K562 (cell line): ENCODE measurements at regions not wholly inside any gene's neighbourhood (a gene's known extent, or its start where the extent isn't known, plus 50 kb on each side); places are given as distances from the start of the nearest gene placed in this dataset.

Experiments used
- FOXA1 ChIP-seq: fragments of 450-650 bp; IDR thresholded peaks from 2 replicates; pipeline ENCODE4 v1.6.1; 2016; ENCODE audit warnings: mild to moderate bottlenecking, borderline replicate concordance
- MAFK ChIP-seq: IDR thresholded peaks from 2 replicates; pipeline ENCODE4 v1.6.1; 2011; ENCODE audit warnings: low read length, improper control_type of control experiment
- POLR2A ChIP-seq: fragments of 450-650 bp; conservative IDR thresholded peaks from 2 replicates; pipeline ENCODE4 v1.6.1; 2016
- POLR2AphosphoS5 ChIP-seq: IDR thresholded peaks from 2 replicates; pipeline ENCODE4 v1.6.1; 2011; ENCODE audit warnings: mild to moderate bottlenecking, low read depth, low read length, moderate library complexity; ENCODE audit not compliant: control insufficient read depth, insufficient read depth
- RCOR1 ChIP-seq, 2 experiments: IDR thresholded peaks; 2 replicates each; pipeline ENCODE4 v1.6.1; 2012; ENCODE audit warnings: low read depth in 2 of 2, low read length in 2 of 2, borderline replicate concordance in 1 of 2, improper control_type of control experiment in 1 of 2
- SMARCA4 ChIP-seq: fragments of 450-650 bp; IDR thresholded peaks from 2 replicates; pipeline ENCODE4 v1.6.1; 2016
- TAF7 ChIP-seq: fragments of 450-650 bp; IDR thresholded peaks from 2 replicates; pipeline ENCODE4 v1.6.1; 2016; ENCODE audit warnings: missing genetic modification characterization, missing compliant biosample characterization
- TAF9B ChIP-seq: fragments of 450-650 bp; IDR thresholded peaks from 2 replicates; pipeline ENCODE4 v1.6.1; 2018; ENCODE audit warnings: mild to moderate bottlenecking; ENCODE audit not compliant: partially characterized antibody
- ZFP30 ChIP-seq: fragments of 250-450 bp; sonication (Bioruptor Pico); IDR thresholded peaks from 2 replicates; pipeline ENCODE4 v1.8.0; 2022; ENCODE audit warnings: moderate library complexity, mild to moderate bottlenecking, inconsistent platforms, borderline replicate concordance
- ZNF12 ChIP-seq: sonication (generic); formaldehyde crosslinking; IDR thresholded peaks from 2 replicates; pipeline ENCODE4 v1.4.0; 2020; ENCODE audit warnings: mild to moderate bottlenecking, missing genetic modification reagents
- ZNF232 ChIP-seq: sonication (generic); formaldehyde crosslinking; IDR thresholded peaks from 2 replicates; pipeline ENCODE4 v1.8.0; 2022; ENCODE audit warnings: mild to moderate bottlenecking, missing genetic modification reagents
- ZNF274 ChIP-seq: IDR thresholded peaks from 2 replicates; pipeline ENCODE4 v1.6.1; 2011; ENCODE audit warnings: low read depth, mild to moderate bottlenecking, low read length, moderate library complexity, borderline replicate concordance
- TF ChIP-seq, protein P1 (sequence below), 3 experiments: fragments of 200-800 bp in 1 of 3; fragments of 250-450 bp in 1 of 3; fragments of 450-650 bp in 1 of 3; sonication (Bioruptor Pico) in 1 of 3; sonication (Bioruptor generic) in 1 of 3; formaldehyde crosslinking in 1 of 3; IDR thresholded peaks; 2 replicates each; pipeline versions ENCODE4 v1.6.1 to v1.8.0; 2016 to 2022; ENCODE audit warnings: mild to moderate bottlenecking in 2 of 3, missing genetic modification characterization in 2 of 3, missing compliant biosample characterization in 1 of 3, moderate library complexity in 1 of 3
- TF ChIP-seq, protein P2 (sequence below), 3 experiments: IDR thresholded peaks in 2 of 3; conservative IDR thresholded peaks in 1 of 3; 2 replicates each; pipeline ENCODE4 v1.5.1; 2011 to 2012; ENCODE audit warnings: low read length in 3 of 3, mild to moderate bottlenecking in 3 of 3, control low read depth in 2 of 3, improper control_type of control experiment in 1 of 3, inconsistent platforms in 1 of 3, low read depth in 1 of 3, mixed read lengths in 1 of 3, moderate library complexity in 1 of 3; ENCODE audit not compliant: insufficient read depth in 2 of 3

DNA sequence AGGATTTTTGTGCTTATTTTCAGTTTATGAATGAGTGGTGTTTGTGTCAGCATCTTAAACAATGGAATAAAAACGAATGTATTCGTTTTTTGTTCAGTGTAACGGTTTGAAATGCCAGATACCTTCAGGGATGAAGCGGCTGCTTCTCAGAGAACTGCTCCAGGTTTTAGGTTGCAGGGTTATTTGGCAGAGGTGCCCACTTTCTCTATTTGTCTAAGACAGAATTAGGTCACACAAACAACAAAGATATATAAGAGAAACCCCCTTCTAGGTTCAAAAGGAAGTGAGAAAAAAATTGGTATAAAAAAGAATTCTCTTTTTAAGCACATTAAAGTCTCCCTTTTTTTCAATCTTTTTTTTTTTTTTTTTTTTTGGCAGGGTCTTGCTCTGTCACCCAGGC, 98.9 kb downstream of the MFAP3L start:
- TF ChIP-seq POLR2A: no peak
- no peak for TF ChIP-seq TAF7
- TF ChIP-seq RCOR1 (IDR thresholded peaks at IDR 0.05; ENCODE audit: borderline replicate concordance in 1 of 2, low read depth in 2 of 2, low read length in 2 of 2): no peak
- no peak for TF ChIP-seq FOXA1
- TF ChIP-seq, protein P1, sequence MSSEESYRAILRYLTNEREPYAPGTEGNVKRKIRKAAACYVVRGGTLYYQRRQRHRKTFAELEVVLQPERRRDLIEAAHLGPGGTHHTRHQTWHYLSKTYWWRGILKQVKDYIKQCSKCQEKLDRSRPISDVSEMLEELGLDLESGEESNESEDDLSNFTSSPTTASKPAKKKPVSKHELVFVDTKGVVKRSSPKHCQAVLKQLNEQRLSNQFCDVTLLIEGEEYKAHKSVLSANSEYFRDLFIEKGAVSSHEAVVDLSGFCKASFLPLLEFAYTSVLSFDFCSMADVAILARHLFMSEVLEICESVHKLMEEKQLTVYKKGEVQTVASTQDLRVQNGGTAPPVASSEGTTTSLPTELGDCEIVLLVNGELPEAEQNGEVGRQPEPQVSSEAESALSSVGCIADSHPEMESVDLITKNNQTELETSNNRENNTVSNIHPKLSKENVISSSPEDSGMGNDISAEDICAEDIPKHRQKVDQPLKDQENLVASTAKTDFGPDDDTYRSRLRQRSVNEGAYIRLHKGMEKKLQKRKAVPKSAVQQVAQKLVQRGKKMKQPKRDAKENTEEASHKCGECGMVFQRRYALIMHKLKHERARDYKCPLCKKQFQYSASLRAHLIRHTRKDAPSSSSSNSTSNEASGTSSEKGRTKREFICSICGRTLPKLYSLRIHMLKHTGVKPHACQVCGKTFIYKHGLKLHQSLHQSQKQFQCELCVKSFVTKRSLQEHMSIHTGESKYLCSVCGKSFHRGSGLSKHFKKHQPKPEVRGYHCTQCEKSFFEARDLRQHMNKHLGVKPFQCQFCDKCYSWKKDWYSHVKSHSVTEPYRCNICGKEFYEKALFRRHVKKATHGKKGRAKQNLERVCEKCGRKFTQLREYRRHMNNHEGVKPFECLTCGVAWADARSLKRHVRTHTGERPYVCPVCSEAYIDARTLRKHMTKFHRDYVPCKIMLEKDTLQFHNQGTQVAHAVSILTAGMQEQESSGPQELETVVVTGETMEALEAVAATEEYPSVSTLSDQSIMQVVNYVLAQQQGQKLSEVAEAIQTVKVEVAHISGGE (CRISPR knock-in tag; IDR thresholded peaks at IDR 0.05): no peak
- TF ChIP-seq ZNF274: no peak
- TF ChIP-seq, protein P2, sequence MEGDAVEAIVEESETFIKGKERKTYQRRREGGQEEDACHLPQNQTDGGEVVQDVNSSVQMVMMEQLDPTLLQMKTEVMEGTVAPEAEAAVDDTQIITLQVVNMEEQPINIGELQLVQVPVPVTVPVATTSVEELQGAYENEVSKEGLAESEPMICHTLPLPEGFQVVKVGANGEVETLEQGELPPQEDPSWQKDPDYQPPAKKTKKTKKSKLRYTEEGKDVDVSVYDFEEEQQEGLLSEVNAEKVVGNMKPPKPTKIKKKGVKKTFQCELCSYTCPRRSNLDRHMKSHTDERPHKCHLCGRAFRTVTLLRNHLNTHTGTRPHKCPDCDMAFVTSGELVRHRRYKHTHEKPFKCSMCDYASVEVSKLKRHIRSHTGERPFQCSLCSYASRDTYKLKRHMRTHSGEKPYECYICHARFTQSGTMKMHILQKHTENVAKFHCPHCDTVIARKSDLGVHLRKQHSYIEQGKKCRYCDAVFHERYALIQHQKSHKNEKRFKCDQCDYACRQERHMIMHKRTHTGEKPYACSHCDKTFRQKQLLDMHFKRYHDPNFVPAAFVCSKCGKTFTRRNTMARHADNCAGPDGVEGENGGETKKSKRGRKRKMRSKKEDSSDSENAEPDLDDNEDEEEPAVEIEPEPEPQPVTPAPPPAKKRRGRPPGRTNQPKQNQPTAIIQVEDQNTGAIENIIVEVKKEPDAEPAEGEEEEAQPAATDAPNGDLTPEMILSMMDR (IDR thresholded peaks at IDR 0.05 in 2 of 3, conservative IDR thresholded peaks at IDR 0.05 in 1 of 3; ENCODE audit: insufficient read depth in 2 of 3, low read depth in 1 of 3, low read length in 3 of 3): no peak
- TF ChIP-seq ZNF12: no peak
- no peak for TF ChIP-seq ZNF232
- TF ChIP-seq SMARCA4: no peak
- TF ChIP-seq MAFK: no peak
- TF ChIP-seq POLR2AphosphoS5: no peak
- TF ChIP-seq TAF9B: no peak
- no peak for TF ChIP-seq ZFP30 (CRISPR knock-in tag)
